ENCODE measurements at regions not wholly inside any gene's neighbourhood (a gene's known extent, or its start where the extent isn't known, plus 50 kb on each side); places are given as distances from the start of the nearest gene placed in this dataset.

DNA sequence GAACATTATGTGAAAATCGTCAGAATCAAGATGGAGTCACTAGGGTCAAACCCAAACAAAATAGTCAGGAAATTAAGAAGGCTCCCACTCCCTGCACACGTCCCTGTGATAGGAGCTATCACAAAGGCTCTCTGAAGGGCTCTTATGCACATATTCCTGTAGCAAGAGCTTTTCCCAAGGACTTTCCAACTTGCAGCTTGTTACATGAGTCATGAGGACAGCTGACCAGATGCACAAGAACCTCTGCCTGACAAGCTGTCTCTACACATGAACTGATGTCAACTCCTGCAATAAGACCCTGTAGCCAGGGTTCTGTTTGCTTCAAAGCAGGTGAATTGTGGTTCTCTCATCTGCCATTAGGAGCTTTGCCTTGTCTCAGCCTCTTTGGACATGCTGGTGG, 122.4 kb downstream of the OLFM1 start:
- no peak overlapping the region for H3K4me3 ChIP-seq (ENCODE audit: low read length)
- no peak for DNase-seq (ENCODE audit: low read depth)
- TF ChIP-seq, protein P1, sequence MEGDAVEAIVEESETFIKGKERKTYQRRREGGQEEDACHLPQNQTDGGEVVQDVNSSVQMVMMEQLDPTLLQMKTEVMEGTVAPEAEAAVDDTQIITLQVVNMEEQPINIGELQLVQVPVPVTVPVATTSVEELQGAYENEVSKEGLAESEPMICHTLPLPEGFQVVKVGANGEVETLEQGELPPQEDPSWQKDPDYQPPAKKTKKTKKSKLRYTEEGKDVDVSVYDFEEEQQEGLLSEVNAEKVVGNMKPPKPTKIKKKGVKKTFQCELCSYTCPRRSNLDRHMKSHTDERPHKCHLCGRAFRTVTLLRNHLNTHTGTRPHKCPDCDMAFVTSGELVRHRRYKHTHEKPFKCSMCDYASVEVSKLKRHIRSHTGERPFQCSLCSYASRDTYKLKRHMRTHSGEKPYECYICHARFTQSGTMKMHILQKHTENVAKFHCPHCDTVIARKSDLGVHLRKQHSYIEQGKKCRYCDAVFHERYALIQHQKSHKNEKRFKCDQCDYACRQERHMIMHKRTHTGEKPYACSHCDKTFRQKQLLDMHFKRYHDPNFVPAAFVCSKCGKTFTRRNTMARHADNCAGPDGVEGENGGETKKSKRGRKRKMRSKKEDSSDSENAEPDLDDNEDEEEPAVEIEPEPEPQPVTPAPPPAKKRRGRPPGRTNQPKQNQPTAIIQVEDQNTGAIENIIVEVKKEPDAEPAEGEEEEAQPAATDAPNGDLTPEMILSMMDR (IDR thresholded peaks at IDR 0.05; ENCODE audit: insufficient read depth, low read depth, low read length, missing control alignments): no peak

DNA sequence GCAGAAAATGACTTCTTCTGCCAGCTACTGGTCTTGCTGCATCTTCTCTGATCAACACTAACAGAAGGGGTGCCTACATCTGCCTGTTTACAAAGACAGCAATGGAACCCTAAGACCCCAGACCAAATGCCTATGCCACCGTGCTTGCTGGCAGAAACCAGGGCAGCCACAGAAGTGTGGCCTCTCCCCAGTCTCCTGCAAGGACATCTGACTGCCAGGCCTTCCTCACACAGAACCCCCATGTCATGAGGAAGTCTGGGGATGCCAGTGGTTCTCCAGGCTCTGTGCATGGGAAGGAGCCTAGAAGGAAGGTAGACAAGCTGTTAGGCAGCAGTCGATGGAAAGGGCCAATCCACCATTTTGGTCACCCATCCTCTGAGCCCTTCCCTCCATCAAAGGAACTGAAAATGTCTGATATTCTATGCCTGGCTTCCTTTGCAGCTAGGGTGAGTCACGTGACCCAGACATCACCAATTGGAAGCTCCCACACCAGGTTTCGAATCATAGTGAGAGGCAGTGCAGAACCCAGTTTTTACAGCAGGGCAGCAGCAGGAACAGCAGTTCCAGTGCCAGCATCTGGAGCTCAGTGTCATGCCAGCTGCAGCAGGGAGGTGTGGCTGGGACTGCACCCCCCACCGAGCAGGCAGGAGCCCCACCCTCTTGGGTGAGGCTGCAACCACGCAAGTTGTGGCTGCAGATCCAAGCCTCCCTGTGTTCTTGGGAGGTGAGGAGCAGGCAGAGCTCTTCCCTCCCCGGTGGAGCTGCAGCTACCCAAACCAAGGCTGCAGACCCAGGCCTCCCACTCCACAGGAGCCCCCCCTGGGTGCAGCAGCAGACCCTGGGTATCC, 123.4 kb downstream of the OLFM1 start:
- TF ChIP-seq, protein P1 (IDR thresholded peaks at IDR 0.05; ENCODE audit: insufficient read depth, low read depth, low read length, missing control alignments): no peak
- H3K4me3 ChIP-seq (ENCODE audit: low read length): no peak overlapping the region
- no peak for DNase-seq (ENCODE audit: low read depth)

DNA sequence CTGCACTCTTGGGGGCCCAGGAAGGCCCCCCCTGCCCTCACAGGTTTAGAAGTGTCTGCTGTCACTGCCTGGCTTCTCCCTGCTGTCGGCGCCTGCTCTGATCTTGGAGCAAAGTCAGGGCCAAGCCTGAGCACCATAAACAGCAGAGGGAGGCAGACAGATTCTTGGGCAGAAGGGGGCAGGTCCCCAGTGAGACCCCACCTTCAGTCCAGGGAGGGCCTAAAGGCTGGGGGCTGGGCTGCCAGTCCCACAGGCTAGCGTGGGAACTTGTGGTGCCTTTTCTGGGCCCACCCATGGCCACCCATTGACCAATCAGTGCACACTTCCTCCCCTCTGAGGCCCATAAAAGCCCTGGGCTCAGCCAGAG, 124.0 kb downstream of the OLFM1 start:
- no peak overlapping the region for H3K4me3 ChIP-seq (ENCODE audit: low read length)
- no peak for DNase-seq (ENCODE audit: low read depth)
- TF ChIP-seq, protein P1 (IDR thresholded peaks at IDR 0.05; ENCODE audit: insufficient read depth, low read depth, low read length, missing control alignments): no peak

DNA sequence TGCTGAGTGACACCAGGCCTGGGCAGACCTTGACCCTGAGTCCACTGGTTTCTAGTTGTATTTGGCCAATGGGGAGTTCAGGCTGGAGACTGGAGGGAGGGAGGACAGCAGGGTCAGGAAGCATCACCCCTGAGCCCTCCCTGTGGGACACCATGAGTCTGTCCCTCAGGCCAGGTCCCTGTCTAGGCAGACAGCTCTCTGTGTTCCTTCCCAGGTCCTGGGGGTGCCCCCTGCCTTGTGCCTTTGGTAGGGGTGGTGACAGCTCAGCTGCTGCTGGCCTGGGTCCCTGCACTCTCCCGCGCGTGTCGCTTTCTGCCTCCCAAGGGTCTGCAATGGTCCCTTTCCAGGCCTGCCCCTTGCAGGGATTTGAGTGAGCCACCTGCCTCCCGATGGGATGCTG, 125.5 kb downstream of the OLFM1 start:
- no peak overlapping the region for H3K4me3 ChIP-seq (ENCODE audit: low read length)
- no peak for DNase-seq (ENCODE audit: low read depth)
- TF ChIP-seq, protein P1 (IDR thresholded peaks at IDR 0.05; ENCODE audit: insufficient read depth, low read depth, low read length, missing control alignments): no peak

DNA sequence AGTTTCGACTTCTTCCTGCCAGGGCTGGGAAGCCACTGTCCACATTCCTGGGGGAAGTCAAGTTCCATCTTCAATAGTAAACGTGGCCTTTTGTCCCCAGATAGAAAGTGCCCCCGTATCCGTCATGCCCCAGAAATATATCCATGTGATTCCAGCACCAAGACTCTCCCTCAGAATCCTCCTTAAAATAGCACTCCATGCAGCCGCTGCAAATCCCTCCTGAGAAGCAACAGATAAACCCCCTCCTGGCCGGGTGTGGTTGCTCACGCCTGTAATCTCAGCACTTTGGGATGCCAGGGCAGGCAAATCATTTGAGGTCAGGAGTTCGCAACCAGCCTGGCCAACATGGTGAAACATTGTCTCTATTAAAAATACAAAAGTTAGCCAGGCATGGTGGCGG, 126.1 kb downstream of the OLFM1 start:
- H3K4me3 ChIP-seq (ENCODE audit: low read length): no peak overlapping the region
- TF ChIP-seq, protein P1 (IDR thresholded peaks at IDR 0.05; ENCODE audit: insufficient read depth, low read depth, low read length, missing control alignments): no peak
- no peak for DNase-seq (ENCODE audit: low read depth)

DNA sequence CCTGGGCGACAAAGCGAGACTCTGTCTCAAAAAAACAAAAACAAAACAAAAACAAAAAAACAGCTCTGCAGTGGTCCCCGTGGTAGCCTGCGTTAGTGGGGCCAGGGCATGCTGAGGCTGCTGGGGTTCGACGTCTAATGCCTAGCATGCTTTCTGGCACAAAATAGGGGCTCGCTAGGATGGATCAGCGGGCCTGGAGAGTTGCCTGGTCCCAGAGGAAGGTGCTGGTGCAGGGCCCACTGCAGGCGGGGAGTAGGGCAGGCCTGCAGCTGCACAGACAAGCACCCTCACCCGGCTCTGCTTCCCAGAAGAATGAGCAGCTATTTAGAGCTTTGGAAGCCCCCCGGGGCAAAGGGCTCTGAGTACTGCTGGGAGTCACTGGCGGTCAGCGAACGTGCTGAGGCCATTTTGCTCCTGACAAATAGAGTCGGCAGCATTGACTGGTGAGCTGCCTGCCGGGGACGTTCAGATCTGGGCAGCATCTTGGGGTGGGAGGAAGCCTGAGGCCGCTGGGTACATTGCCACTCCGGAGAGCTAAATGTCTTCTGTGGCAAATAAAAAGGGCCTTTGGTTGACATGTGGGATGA, 126.7 kb downstream of the OLFM1 start:
- TF ChIP-seq, protein P1 (IDR thresholded peaks at IDR 0.05; ENCODE audit: insufficient read depth, low read depth, low read length, missing control alignments): no peak
- no peak overlapping the region for H3K4me3 ChIP-seq (ENCODE audit: low read length)
- no peak for DNase-seq (ENCODE audit: low read depth)

Measured in epithelial cell of esophagus (primary cell).